HG02973 (cell line): ENCODE measurements at regions not wholly inside any gene's neighbourhood (a gene's known extent, or its start where the extent isn't known, plus 50 kb on each side); places are given as distances from the start of the nearest gene placed in this dataset.
"Not testable (repeated sequence)": the region's sequence is repeated elsewhere in the genome, so short reads cannot be mapped to it uniquely, and the experiment has no call there.

Experiments used
- ATAC-seq: cut with Tn5 transposase; IDR thresholded peaks from one replicate; pipeline ENCODE4 v1.9.1; 2021; ENCODE audit warnings: moderate library complexity; ENCODE audit not compliant: unreplicated experiment

- no peak for ATAC-seq
Measured at GRCh38 chr12:19763488-19763887, 324.2 kb downstream of the AEBP2 start.

GRCh38 chr12:19764408-19764807 lies 325.1 kb downstream of the AEBP2 start:
- ATAC-seq: no peak

- no peak for ATAC-seq
Measured at GRCh38 chr12:19771858-19772257, 332.6 kb downstream of the AEBP2 start.

- no peak for ATAC-seq
Measured at GRCh38 chr12:19772776-19773175, 333.5 kb downstream of the AEBP2 start.

- no peak for ATAC-seq
Measured at GRCh38 chr12:19775241-19775640, 335.9 kb downstream of the AEBP2 start.

GRCh38 chr12:19775976-19776375 lies 336.7 kb downstream of the AEBP2 start:
- ATAC-seq: not testable (repeated sequence)

- no peak for ATAC-seq
Measured at GRCh38 chr12:19778172-19778571, 338.9 kb downstream of the AEBP2 start.

- ATAC-seq: no peak
Measured at GRCh38 chr12:19778797-19779196, 339.5 kb downstream of the AEBP2 start.

GRCh38 chr12:19779395-19780056 lies 340.2 kb downstream of the AEBP2 start:
- no peak for ATAC-seq

- ATAC-seq: no peak
Measured at GRCh38 chr12:19780460-19780859, 341.2 kb downstream of the AEBP2 start.

- no peak for ATAC-seq
Measured at GRCh38 chr12:19783547-19784444, 344.5 kb downstream of the AEBP2 start.

- ATAC-seq: no peak
Measured at GRCh38 chr12:19792028-19792427, 352.7 kb downstream of the AEBP2 start.

- ATAC-seq: no peak
Measured at GRCh38 chr12:19794116-19794515, 354.8 kb downstream of the AEBP2 start.

- no peak for ATAC-seq
Measured at GRCh38 chr12:19799216-19799615, 359.9 kb downstream of the AEBP2 start.

- ATAC-seq: no peak
Measured at GRCh38 chr12:19799895-19800602, 360.8 kb downstream of the AEBP2 start.

GRCh38 chr12:19800884-19801283 lies 361.6 kb downstream of the AEBP2 start:
- peak; percentile 70 for ATAC-seq

- no peak for ATAC-seq
Measured at GRCh38 chr12:19801941-19802340, 362.6 kb downstream of the AEBP2 start.

GRCh38 chr12:19802915-19803314 lies 363.6 kb downstream of the AEBP2 start:
- no peak for ATAC-seq

- no peak for ATAC-seq
Measured at GRCh38 chr12:19804737-19805136, 365.4 kb downstream of the AEBP2 start.

- no peak for ATAC-seq
Measured at GRCh38 chr12:19808371-19808770, 369.1 kb downstream of the AEBP2 start.

GRCh38 chr12:19810213-19810612 lies 370.9 kb downstream of the AEBP2 start:
- no peak for ATAC-seq

- ATAC-seq: no peak
Measured at GRCh38 chr12:19811922-19812321, 372.6 kb downstream of the AEBP2 start.
